GM21619 (cell line): ENCODE measurements at regions not wholly inside any gene's neighbourhood (a gene's known extent, or its start where the extent isn't known, plus 50 kb on each side); places are given as distances from the start of the nearest gene placed in this dataset.
A peak's percentile ranks its signal among the peaks of the same experiment; 100 is the strongest.

Experiments
- ATAC-seq: cut with Tn5 transposase; IDR thresholded peaks from one replicate; pipeline ENCODE4 v1.9.1; 2021; ENCODE audit not compliant: unreplicated experiment

DNA sequence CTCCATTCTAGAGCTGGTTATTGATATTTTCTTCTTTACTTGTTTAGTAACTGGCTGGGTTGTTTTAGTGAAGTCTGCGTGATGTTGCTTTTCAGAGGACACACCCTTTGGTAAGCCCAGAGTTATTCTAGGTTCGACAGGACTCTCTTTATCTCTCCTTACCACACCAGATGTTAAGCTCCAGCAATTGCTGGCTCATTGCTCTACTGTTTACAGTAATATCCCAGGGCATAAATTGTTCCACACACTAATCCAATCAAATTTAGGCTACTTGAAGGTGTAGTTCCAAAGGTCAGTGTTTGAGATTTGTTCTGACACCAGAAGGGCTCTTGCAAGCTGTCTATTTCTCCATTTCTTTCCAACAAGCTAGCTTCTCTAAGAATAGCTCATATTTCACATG lies 506.6 kb downstream of the NR4A2 start:
- no peak for ATAC-seq

DNA sequence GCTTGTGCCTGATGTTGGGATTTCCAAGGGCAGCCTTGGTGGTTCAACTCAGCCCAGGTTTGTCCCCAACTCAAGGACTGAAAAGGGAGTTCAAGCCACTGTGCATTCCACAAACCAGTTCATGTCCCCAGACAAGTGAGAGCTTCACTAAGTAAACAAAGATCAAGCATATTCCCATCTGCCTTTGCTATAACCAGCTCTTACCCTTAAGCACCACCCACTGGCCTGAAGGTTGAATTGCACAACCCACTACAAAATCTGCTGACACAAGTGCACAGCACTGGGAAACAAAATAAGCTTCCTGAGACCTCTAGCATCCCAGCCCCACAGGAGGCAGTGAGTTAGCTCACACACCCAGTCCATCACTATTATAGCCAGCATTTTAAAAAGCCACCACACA lies 516.7 kb downstream of the NR4A2 start:
- peak; percentile 92 for ATAC-seq

DNA sequence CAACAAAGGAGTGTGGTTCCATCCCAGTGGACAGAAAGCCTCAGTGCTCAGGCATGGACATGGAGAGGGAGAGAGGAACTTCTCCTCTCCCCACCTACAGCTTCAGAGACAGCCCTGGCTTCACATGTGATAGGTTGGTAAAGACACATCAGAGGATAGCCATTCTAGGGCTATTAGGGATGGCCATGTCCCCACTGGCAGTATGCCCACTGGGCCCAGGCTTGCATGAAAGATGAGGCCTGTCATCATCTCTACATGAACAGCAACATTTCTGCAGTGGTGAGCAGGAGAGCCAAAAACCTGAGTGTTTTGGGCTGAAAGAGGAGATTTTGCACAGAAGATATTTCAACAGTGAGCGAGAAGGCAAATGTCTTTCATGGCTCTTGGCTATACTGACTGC lies 517.2 kb downstream of the NR4A2 start:
- ATAC-seq = peak; percentile 16

DNA sequence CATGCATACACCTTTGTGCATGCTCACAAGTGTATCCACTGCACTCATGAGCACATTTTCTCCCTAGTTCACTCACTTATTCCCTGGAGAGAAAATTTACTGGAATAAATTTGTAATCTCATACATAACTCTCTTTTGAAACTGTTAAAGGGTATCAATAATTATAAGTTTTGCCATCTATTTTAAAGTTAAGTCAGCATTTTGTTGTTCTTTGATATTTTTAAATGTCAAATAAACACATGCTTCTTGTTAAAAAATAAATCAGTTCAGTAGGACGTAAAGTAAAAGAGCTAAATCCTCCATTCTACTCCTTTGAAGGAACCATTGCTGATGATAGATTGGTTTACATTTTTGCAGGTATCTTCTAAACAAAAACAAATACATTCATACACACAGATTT lies 522.1 kb downstream of the NR4A2 start:
- no peak for ATAC-seq

DNA sequence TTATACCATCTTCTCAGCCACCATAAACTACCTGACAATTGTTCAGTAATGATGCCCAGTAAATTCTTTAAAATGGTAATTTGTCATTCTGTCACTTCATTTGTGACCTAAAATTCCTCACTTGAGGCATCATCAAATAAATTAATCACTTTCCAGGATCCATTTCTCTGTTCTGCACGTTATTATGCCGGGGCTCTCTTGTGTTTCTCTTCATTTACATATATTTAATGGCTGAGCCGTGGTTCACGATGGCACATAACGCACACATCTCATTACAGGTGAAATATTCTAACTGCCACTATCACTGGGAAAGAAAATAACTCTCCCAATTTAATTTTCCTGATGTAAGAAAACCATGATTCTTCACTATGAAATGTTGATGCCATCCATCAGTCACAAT lies 529.6 kb downstream of the NR4A2 start:
- ATAC-seq = no peak

DNA sequence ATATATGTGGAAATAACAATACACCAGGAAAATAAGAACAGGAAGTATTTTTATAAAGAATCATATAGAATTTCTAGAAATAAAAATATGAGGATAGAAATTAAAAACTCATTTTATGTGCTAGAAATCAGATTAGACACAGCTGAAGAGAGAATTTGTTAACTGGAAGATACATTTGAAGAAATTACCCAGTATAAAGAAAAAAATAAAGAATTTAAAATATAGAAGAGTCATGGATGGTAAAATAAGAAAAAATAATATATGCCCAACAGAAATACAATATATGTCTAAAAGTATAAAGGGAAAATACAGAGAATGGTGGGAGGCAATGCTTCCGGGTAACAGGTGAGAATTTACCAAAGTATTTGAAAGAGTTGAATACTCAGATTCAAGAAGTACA lies 539.9 kb downstream of the NR4A2 start:
- ATAC-seq = no peak

DNA sequence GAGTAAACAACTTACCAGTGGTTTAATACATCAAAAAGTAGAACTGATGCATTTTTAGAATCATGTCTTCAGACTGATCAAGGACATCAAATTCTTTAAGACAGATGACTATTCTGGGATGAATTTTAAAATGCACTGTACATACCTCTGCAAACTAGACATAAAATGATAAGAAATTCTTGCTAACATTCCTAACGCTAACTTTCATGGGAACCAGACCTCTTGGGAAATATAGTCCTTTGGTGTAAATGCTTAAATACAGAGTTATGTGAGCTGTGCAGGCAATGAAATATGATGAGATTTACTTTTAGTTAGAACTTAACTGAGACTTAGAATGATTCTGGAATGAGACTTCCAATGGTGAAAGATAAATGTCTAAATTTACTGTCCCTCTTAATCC lies 562.0 kb downstream of the NR4A2 start:
- no peak for ATAC-seq

DNA sequence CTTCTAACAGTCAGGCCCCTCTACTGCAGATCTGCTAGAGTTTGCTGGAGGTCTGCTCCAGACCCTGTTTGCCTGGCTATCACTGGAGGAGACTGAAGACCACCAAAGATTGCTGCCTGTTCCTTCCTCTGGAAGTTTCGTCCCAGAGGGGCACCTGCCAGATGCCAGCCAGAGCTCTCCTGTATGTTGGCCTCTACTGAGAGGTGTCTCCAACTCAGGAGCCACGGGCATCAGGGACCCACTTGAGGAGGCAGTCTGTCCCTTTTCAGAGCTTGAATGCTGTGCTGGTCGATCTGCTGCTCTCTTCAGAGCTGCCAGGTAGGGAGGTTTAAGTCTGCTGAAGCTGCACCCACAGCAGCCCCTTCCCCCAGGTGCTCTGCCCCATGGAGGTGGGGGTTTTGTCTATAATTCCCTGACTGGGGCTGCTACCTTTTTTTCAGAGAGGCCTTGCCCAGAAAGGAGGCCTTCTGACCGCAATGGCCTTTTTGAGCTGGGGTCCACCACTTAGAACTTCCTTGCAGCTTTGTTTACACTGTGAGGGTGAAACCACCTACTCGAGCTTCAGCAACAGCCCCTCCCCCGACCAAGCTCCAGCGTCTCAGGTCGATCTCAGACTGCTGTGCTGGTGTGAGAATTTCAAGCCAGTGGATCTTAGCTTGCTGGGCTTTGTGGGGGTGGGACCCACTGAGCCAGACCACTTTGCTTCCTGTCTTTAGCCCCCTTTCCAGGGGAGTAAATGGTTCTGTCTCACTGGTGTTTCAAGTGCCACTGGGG lies 566.0 kb downstream of the NR4A2 start:
- no peak for ATAC-seq

DNA sequence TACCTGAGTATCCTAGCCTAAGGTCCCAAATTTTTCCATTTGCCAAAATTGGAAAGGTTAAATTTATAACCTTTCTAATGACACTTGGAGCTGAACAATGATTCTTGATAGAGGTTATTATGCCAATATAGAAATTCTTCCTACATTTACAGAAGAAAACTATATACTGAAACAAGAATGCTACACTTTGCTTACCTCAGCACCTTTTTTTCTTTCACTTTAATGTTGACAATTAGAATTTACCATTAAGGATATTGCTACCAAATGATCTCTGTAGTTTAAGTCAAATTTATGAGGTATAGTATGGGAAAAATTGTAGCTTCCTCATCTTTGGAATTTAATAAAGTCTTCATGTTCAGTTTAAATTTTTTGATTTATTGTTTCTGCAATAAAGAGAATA lies 577.0 kb downstream of the NR4A2 start:
- ATAC-seq = no peak

DNA sequence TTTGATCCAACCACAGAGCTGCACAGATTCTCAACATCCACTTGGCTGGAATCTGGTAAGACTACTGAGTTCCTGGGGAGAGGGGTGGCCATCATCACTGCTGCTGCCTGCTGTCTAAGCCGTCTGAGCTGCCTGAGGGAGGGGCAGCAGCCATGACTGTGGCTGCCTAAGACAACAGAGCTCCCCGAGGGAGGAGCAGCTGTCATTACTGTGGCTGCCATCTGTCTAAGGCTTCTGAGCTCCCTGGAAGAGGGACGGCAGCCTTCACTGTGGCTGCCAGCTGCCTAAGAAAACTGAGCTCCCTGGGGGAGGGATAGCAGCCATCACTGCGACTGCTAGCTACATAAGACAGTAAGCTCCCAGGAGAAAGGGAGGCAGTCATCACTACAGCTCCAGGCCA lies 584.4 kb downstream of the NR4A2 start:
- no peak for ATAC-seq

DNA sequence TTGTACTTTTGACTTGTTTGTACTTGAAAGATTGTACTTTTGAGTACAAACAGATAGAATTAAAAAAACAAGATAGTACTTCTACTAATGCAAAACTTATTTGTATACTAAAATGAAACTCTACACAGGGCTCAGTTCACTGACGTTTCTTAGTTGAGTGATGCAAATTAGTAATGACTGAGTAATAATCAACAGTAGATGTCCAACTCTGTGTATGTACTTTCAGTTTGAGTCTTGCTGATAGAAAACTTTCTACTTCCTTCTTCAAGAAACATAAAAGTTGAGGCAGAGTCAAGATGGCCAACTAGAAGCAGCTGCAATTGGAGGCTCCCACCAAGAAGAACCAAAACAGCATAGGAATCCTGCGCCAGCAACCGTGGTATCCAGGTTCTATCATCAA lies 585.0 kb downstream of the NR4A2 start:
- peak; percentile 75 for ATAC-seq

DNA sequence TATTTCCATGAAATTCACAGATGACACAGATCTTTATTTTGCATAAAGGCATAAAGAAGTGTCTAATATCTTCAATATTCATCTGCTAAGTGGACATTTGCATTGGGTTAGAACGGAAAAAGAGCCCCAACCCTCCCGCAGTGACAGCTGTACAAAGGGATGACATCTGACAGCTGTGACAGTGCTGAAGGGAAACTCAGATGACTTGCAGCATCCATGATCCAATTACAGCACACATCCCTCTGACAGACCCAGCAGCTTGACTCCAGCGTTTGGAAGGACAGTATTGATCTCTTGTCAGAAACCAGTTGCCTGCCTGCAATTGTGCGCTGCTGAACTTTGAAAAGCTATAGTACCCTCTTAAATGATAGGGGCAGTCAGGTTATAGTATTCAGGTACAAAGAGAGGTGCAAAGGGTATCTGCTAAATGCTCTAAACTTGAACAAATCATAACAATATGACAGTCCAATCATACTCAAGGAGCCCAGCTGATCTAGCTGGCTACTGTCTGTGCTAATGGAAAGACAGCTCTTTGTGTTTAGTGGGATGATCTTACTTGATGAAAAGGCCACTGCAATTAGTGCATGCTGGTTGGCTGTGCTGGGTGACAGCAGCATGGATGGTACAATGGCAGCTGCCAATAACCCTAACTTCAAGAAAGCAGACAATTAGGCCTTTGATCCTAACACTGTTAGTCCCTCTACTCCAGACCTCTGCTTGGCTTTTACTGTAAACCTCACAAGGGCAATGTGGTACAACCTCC lies 599.2 kb downstream of the NR4A2 start:
- no peak for ATAC-seq

DNA sequence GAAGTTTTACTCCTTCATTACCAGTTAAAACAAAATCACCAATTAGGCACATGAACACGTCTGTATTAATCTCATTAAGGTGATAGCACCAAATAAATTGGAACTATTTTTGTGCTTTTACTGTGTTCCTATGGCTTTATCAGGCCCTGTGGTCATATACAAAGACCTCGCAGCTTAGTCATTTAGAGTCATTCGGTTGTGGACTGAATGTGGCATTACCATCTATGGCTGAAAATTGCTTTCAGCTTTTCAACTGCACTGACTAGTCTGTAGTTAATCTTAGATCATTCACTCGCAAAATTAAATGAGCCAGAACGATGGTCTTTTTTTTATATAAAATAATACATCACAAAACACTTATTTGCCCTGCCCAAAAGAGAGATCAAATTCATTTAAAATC lies 601.7 kb downstream of the NR4A2 start:
- ATAC-seq = no peak

DNA sequence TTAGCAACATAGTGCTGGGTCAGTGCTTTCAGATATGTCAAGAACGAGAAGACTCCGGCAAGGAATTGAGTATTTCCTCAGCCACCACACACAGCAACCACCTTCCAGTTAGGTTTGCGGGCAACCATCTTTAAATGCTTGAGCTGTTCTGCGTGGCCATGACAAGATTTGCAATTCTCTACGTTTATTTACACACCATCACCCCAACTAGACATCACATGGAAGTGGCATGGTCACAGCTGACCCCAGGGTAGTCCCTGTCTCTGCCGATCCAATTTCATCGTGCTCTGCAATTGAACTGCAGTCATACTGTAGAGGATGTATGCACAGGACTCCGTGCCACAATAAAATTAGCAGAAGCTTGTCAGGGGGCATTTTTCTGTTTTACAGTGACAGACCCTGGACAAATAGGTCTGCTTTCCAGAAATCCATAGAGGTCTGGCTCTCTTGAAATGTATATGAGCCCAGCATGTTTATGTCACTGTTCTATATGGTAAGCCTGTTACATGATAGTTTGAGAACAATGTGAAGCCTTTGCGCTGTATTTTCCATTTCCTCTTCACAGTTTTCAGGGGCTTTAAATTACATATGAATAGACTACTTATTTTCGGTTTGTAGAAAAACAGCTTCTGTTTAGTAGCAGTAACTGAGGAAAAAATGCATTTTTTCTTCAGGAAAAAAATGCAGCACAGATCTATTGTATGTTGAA lies 605.2 kb downstream of the NR4A2 start:
- no peak for ATAC-seq

DNA sequence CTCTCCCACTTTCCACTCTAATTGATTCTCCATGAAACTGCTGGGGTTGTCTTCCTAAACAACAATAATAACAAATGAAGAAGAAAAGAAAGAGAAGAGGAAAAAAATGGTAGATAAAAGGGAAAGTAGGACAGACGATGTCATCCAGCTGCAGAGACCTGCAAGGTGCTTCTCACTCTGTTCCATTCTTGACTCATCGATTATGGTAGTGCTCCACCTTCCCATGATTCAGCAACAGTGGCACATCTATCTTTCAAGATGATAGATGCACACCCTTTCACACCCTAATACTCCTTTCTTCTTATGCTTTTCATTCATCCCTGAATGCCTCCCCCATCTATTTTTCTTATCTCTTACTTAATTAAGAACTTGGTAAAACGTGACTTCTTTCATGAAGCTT lies 610.2 kb downstream of the NR4A2 start:
- ATAC-seq = no peak

DNA sequence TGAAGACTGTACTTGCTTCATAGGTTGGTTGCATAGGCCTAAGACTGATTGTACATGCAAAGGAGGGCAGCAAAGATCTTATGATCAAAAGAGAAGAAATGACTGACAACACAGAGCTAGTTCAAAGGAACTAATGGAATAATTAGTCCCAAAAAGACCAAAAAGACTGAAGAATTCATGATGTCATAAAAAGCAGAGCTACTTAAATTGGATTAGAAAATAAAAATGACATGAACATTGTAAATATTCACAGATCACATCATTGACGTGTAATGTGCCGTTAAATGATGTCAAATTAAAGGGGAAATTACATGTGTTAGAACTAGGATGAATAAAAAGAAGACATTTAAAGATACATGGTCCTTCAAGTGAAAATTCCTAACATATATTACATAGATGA lies 616.8 kb downstream of the NR4A2 start:
- no peak for ATAC-seq

DNA sequence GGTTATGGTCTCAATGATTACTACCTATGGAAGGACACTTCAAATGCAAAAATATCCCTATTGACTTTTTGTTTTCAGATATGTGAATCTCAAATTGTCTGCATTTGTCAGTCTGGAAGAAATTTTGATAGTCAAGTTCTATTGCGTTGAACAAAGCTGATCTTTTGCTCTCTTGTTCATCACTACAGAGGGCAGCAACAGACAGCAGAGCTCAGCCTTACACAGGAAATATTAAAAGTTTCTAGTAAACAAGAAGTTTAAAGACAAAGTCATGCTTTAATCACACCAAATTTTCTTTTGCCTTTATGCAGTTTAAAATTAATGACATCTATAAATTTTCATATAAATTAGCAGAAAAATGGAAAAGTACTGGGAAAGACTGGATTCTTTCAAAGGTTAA lies 617.5 kb downstream of the NR4A2 start:
- ATAC-seq = no peak

DNA sequence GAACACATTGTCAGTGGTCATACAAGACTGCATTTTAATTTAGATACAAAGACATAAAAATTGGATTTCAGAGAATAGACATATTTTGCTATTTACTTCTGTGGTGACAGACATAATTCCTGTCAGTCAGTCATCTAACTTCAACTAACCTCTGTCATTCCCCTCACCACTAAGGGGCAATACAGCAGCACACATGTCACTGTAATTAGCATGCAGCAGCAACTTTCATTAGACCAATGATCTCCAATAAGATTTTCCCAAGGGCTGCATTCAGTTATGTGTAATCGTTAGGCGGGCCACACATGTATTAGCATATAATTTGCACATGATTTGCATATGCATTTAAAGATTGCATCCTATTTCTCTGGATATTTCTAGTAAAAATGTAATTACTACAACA lies 624.5 kb downstream of the NR4A2 start:
- no peak for ATAC-seq

DNA sequence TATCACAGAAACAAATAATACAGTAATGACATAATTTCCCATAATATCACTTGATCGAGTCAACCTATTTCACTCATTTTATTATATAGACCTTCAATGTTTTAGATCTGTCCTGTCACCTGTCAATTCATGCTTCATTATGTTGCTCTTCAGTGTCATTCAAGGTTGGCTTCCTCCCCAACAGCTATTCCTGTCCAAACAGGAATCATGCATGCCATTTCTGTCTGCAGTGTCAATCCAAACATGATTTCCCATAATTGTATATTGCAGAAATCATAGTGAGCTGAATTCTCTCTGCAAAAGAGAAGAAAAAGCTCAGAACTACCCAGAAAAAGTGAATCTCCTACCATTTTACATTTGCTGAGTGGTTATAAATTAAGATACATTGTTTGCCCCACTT lies 628.6 kb downstream of the NR4A2 start:
- no peak for ATAC-seq

DNA sequence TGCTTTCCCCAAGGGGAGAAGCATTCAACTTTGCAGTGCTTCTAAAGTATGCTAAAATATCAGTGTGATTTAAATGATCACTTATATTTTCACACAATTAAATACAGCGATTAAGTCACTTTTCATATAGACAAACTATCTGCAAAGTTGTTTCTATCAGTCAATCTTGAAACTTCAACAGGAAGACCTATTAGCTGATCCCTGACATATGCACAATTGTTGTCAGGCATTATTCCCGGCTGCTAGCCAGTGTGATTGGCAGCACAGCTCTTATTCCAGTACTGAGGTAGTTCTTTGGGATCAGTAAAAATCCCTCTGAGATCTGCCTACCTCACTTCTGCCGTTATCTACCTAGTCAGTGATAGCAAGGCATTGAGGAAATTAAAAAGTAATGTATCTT lies 629.5 kb downstream of the NR4A2 start:
- ATAC-seq = no peak

DNA sequence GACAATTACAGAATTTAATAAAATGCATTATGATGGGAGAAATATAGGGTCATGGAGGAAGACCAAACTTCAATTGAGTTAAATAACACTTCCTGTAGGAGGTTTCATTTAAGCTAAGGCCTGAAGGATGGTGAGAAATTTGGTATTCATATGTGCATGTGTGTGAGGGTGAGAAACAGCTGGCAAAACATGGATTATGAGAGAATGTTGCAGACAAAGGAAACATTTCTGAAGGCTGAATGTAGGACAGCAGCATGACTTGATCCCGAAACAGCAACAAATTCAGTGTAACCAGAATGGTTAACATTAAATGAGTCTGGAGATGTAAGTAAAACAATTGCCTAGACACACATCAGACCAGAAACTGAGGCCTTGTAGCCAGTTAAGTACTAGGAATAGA lies 630.8 kb downstream of the NR4A2 start:
- ATAC-seq = no peak

DNA sequence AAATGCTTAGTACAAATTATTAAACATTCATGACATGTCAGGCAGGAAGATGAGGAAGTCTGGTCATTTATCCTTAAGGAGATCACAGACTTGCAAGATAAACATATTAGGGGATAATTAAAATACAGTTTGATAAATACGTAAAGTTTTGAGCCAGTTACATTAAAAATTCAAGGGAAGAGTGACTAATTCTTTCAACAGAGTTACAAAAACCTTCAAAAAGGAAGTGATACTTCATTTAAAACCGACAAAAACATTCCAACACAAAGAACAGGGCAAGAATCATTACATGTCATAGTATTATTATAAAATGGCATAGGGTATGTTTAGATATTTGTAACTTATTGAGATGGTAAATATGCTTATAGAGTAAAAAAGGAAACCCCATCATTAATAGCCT lies 636.0 kb downstream of the NR4A2 start:
- no peak for ATAC-seq
